ENCODE measurements at regions not wholly inside any gene's neighbourhood (a gene's known extent, or its start where the extent isn't known, plus 50 kb on each side); places are given as distances from the start of the nearest gene placed in this dataset.

DNA sequence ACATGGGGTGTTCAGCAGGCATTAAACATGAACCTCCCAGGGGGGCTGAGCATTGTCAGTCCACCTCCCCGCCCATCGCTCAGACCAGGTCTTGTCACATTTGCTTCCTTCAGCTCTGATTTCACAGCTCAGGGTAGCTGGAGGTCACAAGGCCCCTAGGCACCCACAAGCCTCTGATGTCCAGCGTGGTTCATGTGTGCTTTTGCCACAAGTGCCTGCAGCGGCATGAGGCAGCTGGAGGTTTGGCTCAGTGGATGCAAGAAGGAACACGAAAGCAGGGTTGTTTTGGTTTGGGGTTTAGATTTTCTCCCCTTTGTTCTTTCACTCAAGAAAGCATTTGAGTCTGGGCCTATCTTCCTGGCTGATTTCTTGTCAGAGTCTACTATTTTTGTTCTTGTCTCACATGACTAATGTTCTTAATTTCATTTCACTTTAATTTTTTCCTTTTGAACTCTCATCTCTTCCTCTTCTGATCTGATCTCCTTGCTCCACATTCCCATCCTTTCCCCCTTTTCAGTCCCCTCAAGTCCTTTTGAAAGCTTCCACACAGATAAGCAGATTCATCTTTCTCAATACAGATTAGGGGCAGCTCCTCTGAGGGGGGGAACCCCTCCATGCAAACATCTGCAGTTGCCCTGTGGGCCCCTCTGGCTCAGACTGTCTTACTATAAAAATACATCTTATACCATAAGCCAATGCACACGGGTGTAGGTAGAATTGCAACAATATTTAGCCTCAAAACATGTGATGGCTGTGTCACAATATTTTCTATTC, 68.1 kb upstream of the CEP85L start:
- peak overlapping the region; percentile 23 for H3K18ac ChIP-seq (ENCODE audit: low read length)
- no peak overlapping the region for H3K9ac ChIP-seq (ENCODE audit: low read depth, low read length, poor library complexity)
- H3K4ac ChIP-seq (ENCODE audit: low read length): no peak overlapping the region
- no peak overlapping the region for H4K91ac ChIP-seq (ENCODE audit: low read depth, low read length, poor library complexity)
- H2BK120ac ChIP-seq (ENCODE audit: low read depth, low read length): no peak overlapping the region
- H2AK5ac ChIP-seq (ENCODE audit: low read depth, low read length): no peak overlapping the region
- H2AFZ ChIP-seq (ENCODE audit: low read length): peak overlapping the region; percentile 15
- no peaks in the 10 kb centered on the region for H3K9me3 ChIP-seq (replicated peaks in 1 of 2; ENCODE audit: control insufficient read depth in 2 of 2, insufficient read depth in 1 of 2, low read depth in 1 of 2, low read length in 2 of 2)
- H2BK15ac ChIP-seq (ENCODE audit: low read length): no peak overlapping the region
- H3K36me3 ChIP-seq (replicated peaks in 1 of 2; ENCODE audit: control insufficient read depth in 2 of 2, insufficient read depth in 2 of 2, low read length in 2 of 2): no peaks in the 10 kb centered on the region
- H2BK12ac ChIP-seq (ENCODE audit: low read length): no peak overlapping the region
- no peak overlapping the region for H4K8ac ChIP-seq (ENCODE audit: low read depth, low read length)
- H3K4me2 ChIP-seq (ENCODE audit: insufficient read depth, low read length, poor library complexity, severe bottlenecking): no peak overlapping the region
- DNase-seq (ENCODE audit: low spot score): no peak
- no peak overlapping the region for H3K14ac ChIP-seq (ENCODE audit: low read length)
- H3K27me3 ChIP-seq (ENCODE audit: control insufficient read depth in 3 of 3, insufficient read depth in 3 of 3, low read depth in 1 of 3, low read length in 3 of 3): no peaks in the 10 kb centered on the region
- H3K4me3 ChIP-seq (ENCODE audit: low read length in 2 of 2): no peak overlapping the region
- H2BK5ac ChIP-seq (ENCODE audit: low read length): no peak overlapping the region
- WGBS, 2 donors (ENCODE audit: extremely low coverage in 2 of 2, insufficient read length in 2 of 2, insufficient replicate concordance in 1 of 2): no CpG with 5 or more reads among the region's 6 CpGs
- H3K23ac ChIP-seq (ENCODE audit: low read depth, low read length, poor library complexity): no peak overlapping the region
- H3K4me1 ChIP-seq (ENCODE audit: control insufficient read depth in 2 of 2, insufficient read depth in 1 of 2, low read depth in 1 of 2, low read length in 2 of 2): peaks cover 2% of the 10 kb centered on the region in 2 donors
- H3K27ac ChIP-seq (replicated peaks; ENCODE audit: low read length): no peak overlapping the region
- H3K79me1 ChIP-seq (ENCODE audit: low read depth, low read length): no peaks in the 10 kb centered on the region

DNA sequence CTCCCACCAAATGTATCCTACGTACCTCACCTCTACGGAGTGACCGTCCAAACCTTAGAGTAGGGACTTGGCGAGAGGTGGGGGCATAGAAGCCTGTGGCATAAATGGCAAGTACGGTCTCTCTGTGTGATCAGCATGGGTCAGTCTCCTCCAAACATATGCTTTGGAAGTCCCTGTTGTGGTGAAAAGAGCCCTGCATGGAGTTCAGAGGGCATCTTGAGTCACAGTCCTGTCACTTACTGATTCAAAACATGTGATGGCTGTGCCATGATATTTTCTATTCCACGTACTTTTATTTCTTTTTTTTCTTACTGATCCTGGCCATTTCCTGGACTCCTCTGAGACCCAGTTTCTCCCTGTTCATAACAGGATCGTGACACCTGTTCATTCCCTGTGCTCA, 67.5 kb upstream of the CEP85L start:
- H4K91ac ChIP-seq (ENCODE audit: low read depth, low read length, poor library complexity): no peak overlapping the region
- no peak overlapping the region for H3K23ac ChIP-seq (ENCODE audit: low read depth, low read length, poor library complexity)
- H3K4ac ChIP-seq (ENCODE audit: low read length): no peak overlapping the region
- no peak overlapping the region for H3K4me3 ChIP-seq (ENCODE audit: low read length in 2 of 2)
- no peak for DNase-seq (ENCODE audit: low spot score)
- no CpG with 5 or more reads among the region's 7 CpGs for WGBS, 2 donors (ENCODE audit: extremely low coverage in 2 of 2, insufficient read length in 2 of 2, insufficient replicate concordance in 1 of 2)
- peak overlapping the region; percentile 15 for H2AFZ ChIP-seq (ENCODE audit: low read length)
- no peaks in the 10 kb centered on the region for H3K9me3 ChIP-seq (replicated peaks in 1 of 2; ENCODE audit: control insufficient read depth in 2 of 2, insufficient read depth in 1 of 2, low read depth in 1 of 2, low read length in 2 of 2)
- no peak overlapping the region for H4K8ac ChIP-seq (ENCODE audit: low read depth, low read length)
- H3K79me1 ChIP-seq (ENCODE audit: low read depth, low read length): no peaks in the 10 kb centered on the region
- no peak overlapping the region for H2BK5ac ChIP-seq (ENCODE audit: low read length)
- no peak overlapping the region for H2BK12ac ChIP-seq (ENCODE audit: low read length)
- no peak overlapping the region for H2BK120ac ChIP-seq (ENCODE audit: low read depth, low read length)
- no peak overlapping the region for H3K4me2 ChIP-seq (ENCODE audit: insufficient read depth, low read length, poor library complexity, severe bottlenecking)
- H3K27ac ChIP-seq (replicated peaks; ENCODE audit: low read length): no peak overlapping the region
- H2AK5ac ChIP-seq (ENCODE audit: low read depth, low read length): no peak overlapping the region
- no peak overlapping the region for H3K14ac ChIP-seq (ENCODE audit: low read length)
- no peak overlapping the region for H2BK15ac ChIP-seq (ENCODE audit: low read length)
- H3K36me3 ChIP-seq (replicated peaks in 1 of 2; ENCODE audit: control insufficient read depth in 2 of 2, insufficient read depth in 2 of 2, low read length in 2 of 2): no peaks in the 10 kb centered on the region
- peaks cover 2% of the 10 kb centered on the region in 2 donors for H3K4me1 ChIP-seq (ENCODE audit: control insufficient read depth in 2 of 2, insufficient read depth in 1 of 2, low read depth in 1 of 2, low read length in 2 of 2)
- no peaks in the 10 kb centered on the region for H3K27me3 ChIP-seq (ENCODE audit: control insufficient read depth in 3 of 3, insufficient read depth in 3 of 3, low read depth in 1 of 3, low read length in 3 of 3)
- H3K9ac ChIP-seq (ENCODE audit: low read depth, low read length, poor library complexity): no peak overlapping the region
- no peak overlapping the region for H3K18ac ChIP-seq (ENCODE audit: low read length)

DNA sequence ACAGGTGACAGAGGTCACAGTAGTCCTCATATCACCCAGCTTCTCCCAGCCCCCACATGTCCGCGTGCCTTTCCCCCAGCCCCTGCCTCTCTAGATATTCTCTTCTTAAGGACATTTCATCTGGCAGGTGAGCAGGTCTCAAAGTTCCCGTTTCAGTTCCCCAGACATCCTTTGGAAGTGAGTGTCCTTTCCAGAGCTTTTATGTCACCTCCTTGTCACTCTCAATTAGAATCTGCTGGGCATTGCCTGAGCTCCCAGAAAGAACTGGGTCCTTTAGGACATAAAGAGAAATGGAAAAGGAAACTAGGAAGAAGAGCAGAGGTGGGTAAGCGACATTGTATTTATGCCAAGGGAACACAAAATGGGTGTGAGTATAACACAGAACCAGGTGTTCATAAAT, 66.9 kb upstream of the CEP85L start:
- no peak overlapping the region for H3K4ac ChIP-seq (ENCODE audit: low read length)
- H3K9me3 ChIP-seq (replicated peaks in 1 of 2; ENCODE audit: control insufficient read depth in 2 of 2, insufficient read depth in 1 of 2, low read depth in 1 of 2, low read length in 2 of 2): no peaks in the 10 kb centered on the region

DNA sequence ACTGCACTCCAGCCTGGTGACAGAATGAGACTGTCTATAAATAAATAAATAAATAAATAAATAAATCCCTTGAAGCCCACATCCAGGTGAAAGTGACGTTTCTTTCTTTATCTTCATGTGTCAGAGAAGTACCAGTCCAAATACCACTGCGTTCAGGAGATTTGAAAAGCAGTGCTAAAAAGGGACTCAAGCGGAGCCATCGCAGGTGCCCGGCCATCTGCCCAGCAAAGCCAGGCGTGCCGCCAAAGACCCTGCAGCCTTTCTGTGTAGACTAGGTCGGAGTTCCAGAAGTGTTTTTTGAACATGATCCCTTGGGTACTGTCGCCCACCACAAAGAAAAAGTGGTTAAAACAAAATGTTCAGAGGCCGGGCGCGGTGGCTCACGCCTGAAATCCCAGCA, 65.7 kb upstream of the CEP85L start:
- Histone ChIP-seq H3K9me3 (replicated peaks in 1 of 2; ENCODE audit: control insufficient read depth in 2 of 2, insufficient read depth in 1 of 2, low read depth in 1 of 2, low read length in 2 of 2) (no peaks in the 10 kb centered on the region), H3K18ac (ENCODE audit: low read length) (no peak overlapping the region), H3K9ac (ENCODE audit: low read depth, low read length, poor library complexity) (no peak overlapping the region), H3K4me3 (ENCODE audit: low read length in 2 of 2) (no peak overlapping the region), H2AFZ (ENCODE audit: low read length) (no peak overlapping the region), H2BK5ac (ENCODE audit: low read length) (no peak overlapping the region), H2BK12ac (ENCODE audit: low read length) (no peak overlapping the region), H3K27me3 (ENCODE audit: control insufficient read depth in 3 of 3, insufficient read depth in 3 of 3, low read depth in 1 of 3, low read length in 3 of 3) (no peaks in the 10 kb centered on the region), H3K23ac (ENCODE audit: low read depth, low read length, poor library complexity) (no peak overlapping the region), H3K79me1 (ENCODE audit: low read depth, low read length) (no peaks in the 10 kb centered on the region), H2BK120ac (ENCODE audit: low read depth, low read length) (no peak overlapping the region), H3K4me2 (ENCODE audit: insufficient read depth, low read length, poor library complexity, severe bottlenecking) (no peak overlapping the region), H2BK15ac (ENCODE audit: low read length) (no peak overlapping the region), H3K14ac (ENCODE audit: low read length) (no peak overlapping the region), H2AK5ac (ENCODE audit: low read depth, low read length) (no peak overlapping the region), H3K27ac (replicated peaks; ENCODE audit: low read length) (no peak overlapping the region), H4K91ac (ENCODE audit: low read depth, low read length, poor library complexity) (no peak overlapping the region), H3K4me1 (ENCODE audit: control insufficient read depth in 2 of 2, insufficient read depth in 1 of 2, low read depth in 1 of 2, low read length in 2 of 2) (peaks cover 3 to 8% of the 10 kb centered on the region in 2 donors), H3K4ac (ENCODE audit: low read length) (no peak overlapping the region), H4K8ac (ENCODE audit: low read depth, low read length) (no peak overlapping the region), H3K36me3 (replicated peaks in 1 of 2; ENCODE audit: control insufficient read depth in 2 of 2, insufficient read depth in 2 of 2, low read length in 2 of 2) (no peaks in the 10 kb centered on the region)
- no peak for DNase-seq (ENCODE audit: low spot score)
- no CpG with 5 or more reads among the region's 13 CpGs for WGBS, 2 donors (ENCODE audit: extremely low coverage in 2 of 2, insufficient read length in 2 of 2, insufficient replicate concordance in 1 of 2)

More for the DNA sequence above, 66.9 kb upstream of the CEP85L start:
- H2BK12ac ChIP-seq (ENCODE audit: low read length): no peak overlapping the region
- H3K14ac ChIP-seq (ENCODE audit: low read length): no peak overlapping the region
- no peak overlapping the region for H2AFZ ChIP-seq (ENCODE audit: low read length)
- no peaks in the 10 kb centered on the region for H3K36me3 ChIP-seq (replicated peaks in 1 of 2; ENCODE audit: control insufficient read depth in 2 of 2, insufficient read depth in 2 of 2, low read length in 2 of 2)
- no peak overlapping the region for H4K91ac ChIP-seq (ENCODE audit: low read depth, low read length, poor library complexity)
- H3K79me1 ChIP-seq (ENCODE audit: low read depth, low read length): no peaks in the 10 kb centered on the region
- H2BK120ac ChIP-seq (ENCODE audit: low read depth, low read length): no peak overlapping the region
- DNase-seq (ENCODE audit: low spot score): no peak
- no peak overlapping the region for H3K4me3 ChIP-seq (ENCODE audit: low read length in 2 of 2)
- H3K27ac ChIP-seq (replicated peaks; ENCODE audit: low read length): no peak overlapping the region
- H2BK5ac ChIP-seq (ENCODE audit: low read length): no peak overlapping the region
- H3K4me1 ChIP-seq (ENCODE audit: control insufficient read depth in 2 of 2, insufficient read depth in 1 of 2, low read depth in 1 of 2, low read length in 2 of 2): peaks cover 2% of the 10 kb centered on the region in 2 donors
- no peak overlapping the region for H3K4me2 ChIP-seq (ENCODE audit: insufficient read depth, low read length, poor library complexity, severe bottlenecking)
- no peak overlapping the region for H3K23ac ChIP-seq (ENCODE audit: low read depth, low read length, poor library complexity)
- no peak overlapping the region for H3K9ac ChIP-seq (ENCODE audit: low read depth, low read length, poor library complexity)
- no peak overlapping the region for H3K18ac ChIP-seq (ENCODE audit: low read length)
- no peak overlapping the region for H2BK15ac ChIP-seq (ENCODE audit: low read length)
- no peak overlapping the region for H4K8ac ChIP-seq (ENCODE audit: low read depth, low read length)
- no peaks in the 10 kb centered on the region for H3K27me3 ChIP-seq (ENCODE audit: control insufficient read depth in 3 of 3, insufficient read depth in 3 of 3, low read depth in 1 of 3, low read length in 3 of 3)
- H2AK5ac ChIP-seq (ENCODE audit: low read depth, low read length): no peak overlapping the region
- WGBS, 2 donors (ENCODE audit: extremely low coverage in 2 of 2, insufficient read length in 2 of 2, insufficient replicate concordance in 1 of 2): no CpG with 5 or more reads among the region's 4 CpGs

All from neuronal stem cell (in vitro differentiated cells).